ENCODE measurements at regions not wholly inside any gene's neighbourhood (a gene's known extent, or its start where the extent isn't known, plus 50 kb on each side); places are given as distances from the start of the nearest gene placed in this dataset.

DNA sequence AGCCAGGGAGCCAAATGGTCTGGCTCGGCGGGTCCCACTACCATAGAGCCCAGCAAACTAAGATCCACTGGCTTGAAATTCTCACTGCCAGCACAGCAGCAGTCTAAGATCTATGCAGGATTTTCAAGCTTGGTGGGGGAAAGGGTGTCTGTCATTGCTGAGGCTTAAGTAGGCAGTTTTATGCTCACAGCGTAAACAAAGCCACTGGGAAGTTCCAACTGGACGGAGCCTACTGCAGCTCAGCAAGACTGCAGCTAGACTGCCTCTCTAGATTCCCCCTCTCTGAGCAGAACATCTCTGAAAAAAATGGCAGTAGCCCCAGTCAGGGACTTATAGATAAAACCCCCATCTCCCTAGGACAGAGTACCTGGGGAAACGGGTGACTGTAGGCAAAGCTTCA is 277.6 kb upstream of the PHF14 start:
- TF ChIP-seq, protein P1, sequence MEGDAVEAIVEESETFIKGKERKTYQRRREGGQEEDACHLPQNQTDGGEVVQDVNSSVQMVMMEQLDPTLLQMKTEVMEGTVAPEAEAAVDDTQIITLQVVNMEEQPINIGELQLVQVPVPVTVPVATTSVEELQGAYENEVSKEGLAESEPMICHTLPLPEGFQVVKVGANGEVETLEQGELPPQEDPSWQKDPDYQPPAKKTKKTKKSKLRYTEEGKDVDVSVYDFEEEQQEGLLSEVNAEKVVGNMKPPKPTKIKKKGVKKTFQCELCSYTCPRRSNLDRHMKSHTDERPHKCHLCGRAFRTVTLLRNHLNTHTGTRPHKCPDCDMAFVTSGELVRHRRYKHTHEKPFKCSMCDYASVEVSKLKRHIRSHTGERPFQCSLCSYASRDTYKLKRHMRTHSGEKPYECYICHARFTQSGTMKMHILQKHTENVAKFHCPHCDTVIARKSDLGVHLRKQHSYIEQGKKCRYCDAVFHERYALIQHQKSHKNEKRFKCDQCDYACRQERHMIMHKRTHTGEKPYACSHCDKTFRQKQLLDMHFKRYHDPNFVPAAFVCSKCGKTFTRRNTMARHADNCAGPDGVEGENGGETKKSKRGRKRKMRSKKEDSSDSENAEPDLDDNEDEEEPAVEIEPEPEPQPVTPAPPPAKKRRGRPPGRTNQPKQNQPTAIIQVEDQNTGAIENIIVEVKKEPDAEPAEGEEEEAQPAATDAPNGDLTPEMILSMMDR (IDR thresholded peaks at IDR 0.05 in 2 of 3, conservative IDR thresholded peaks at IDR 0.05 in 1 of 3; ENCODE audit: borderline replicate concordance in 1 of 3, insufficient read depth in 1 of 3, low read depth in 2 of 3, low read length in 2 of 3) = no peak
- TF ChIP-seq, protein P2, sequence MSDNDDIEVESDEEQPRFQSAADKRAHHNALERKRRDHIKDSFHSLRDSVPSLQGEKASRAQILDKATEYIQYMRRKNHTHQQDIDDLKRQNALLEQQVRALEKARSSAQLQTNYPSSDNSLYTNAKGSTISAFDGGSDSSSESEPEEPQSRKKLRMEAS (IDR thresholded peaks at IDR 0.05) = no peak
